Liver (tissue), 7 donors: ENCODE measurements at regions not wholly inside any gene's neighbourhood (a gene's known extent, or its start where the extent isn't known, plus 50 kb on each side); places are given as distances from the start of the nearest gene placed in this dataset.

ENCODE experiments used
- DNase-seq: peaks from one replicate; pipeline ENCODE4 v3.0.0-alpha.2; 2017; ENCODE audit warnings: low spot score
- H3K27ac ChIP-seq, 2 donors: one replicate each; pipeline ENCODE4 v1.7.0; 2013; ENCODE audit warnings: inconsistent platforms in 2 of 2, low read length in 2 of 2, control low read depth in 1 of 2, low read depth in 1 of 2, mild to moderate bottlenecking in 1 of 2
- H3K27me3 ChIP-seq, 4 donors: one replicate each; pipeline versions ENCODE4 v1.6.1 to v1.7.0; 2013; ENCODE audit warnings: low read length in 3 of 4, inconsistent platforms in 1 of 4, mild to moderate bottlenecking in 1 of 4, moderate library complexity in 1 of 4; ENCODE audit not compliant: control insufficient read depth in 4 of 4, insufficient read depth in 4 of 4
- H3K36me3 ChIP-seq, 4 donors: one replicate each; pipeline versions ENCODE4 v1.6.1 to v1.7.0; 2013; ENCODE audit warnings: low read length in 3 of 4, mild to moderate bottlenecking in 3 of 4, low read depth in 1 of 4, moderate library complexity in 1 of 4; ENCODE audit not compliant: control insufficient read depth in 4 of 4, insufficient read depth in 3 of 4
- H3K4me1 ChIP-seq, 4 donors: one replicate each; pipeline versions ENCODE4 v1.6.1 to v1.7.0; 2013; ENCODE audit warnings: low read length in 3 of 4, mild to moderate bottlenecking in 3 of 4, moderate library complexity in 1 of 4; ENCODE audit not compliant: control insufficient read depth in 4 of 4, insufficient read depth in 4 of 4
- H3K4me3 ChIP-seq, 3 donors: one replicate each; pipeline versions ENCODE4 v1.6.1 to v1.7.0; 2013; ENCODE audit warnings: low read length in 3 of 3, control low read depth in 1 of 3, low read depth in 1 of 3, mild to moderate bottlenecking in 1 of 3
- H3K9ac ChIP-seq, 2 donors: one replicate each; pipeline ENCODE4 v1.7.0; 2013; ENCODE audit warnings: low read length in 2 of 2, mild to moderate bottlenecking in 2 of 2, moderate library complexity in 2 of 2, control low read depth in 1 of 2, low read depth in 1 of 2
- H3K9me3 ChIP-seq, 4 donors: one replicate each; pipeline versions ENCODE4 v1.6.1 to v1.7.0; 2013; ENCODE audit warnings: low read length in 3 of 4; ENCODE audit not compliant: control insufficient read depth in 4 of 4
- EGR1 ChIP-seq, 2 donors: IDR thresholded peaks; 2 replicates each; pipeline ENCODE4 v1.6.1; 2016 to 2018; ENCODE audit warnings: antibody characterized with exemption in 2 of 2, low read depth in 2 of 2
- FOXA1 ChIP-seq: IDR thresholded peaks from 2 replicates; pipeline ENCODE4 v1.6.1; 2016; ENCODE audit warnings: antibody characterized with exemption
- FOXA2 ChIP-seq: IDR thresholded peaks from 2 replicates; pipeline ENCODE4 v1.6.1; 2016; ENCODE audit warnings: antibody characterized with exemption
- GABPA ChIP-seq, 2 donors: IDR thresholded peaks in 1 of 2; conservative IDR thresholded peaks in 1 of 2; 2 replicates each; pipeline ENCODE4 v1.6.1; 2016; ENCODE audit warnings: antibody characterized with exemption in 2 of 2, mild to moderate bottlenecking in 1 of 2, moderate library complexity in 1 of 2
- HNF4A ChIP-seq, 2 donors: conservative IDR thresholded peaks; 2 replicates each; pipeline ENCODE4 v1.6.1; 2016; ENCODE audit warnings: antibody characterized with exemption in 2 of 2, mild to moderate bottlenecking in 2 of 2
- HNF4G ChIP-seq: IDR thresholded peaks from 2 replicates; pipeline ENCODE4 v1.6.1; 2016; ENCODE audit warnings: antibody characterized with exemption
- JUND ChIP-seq, 2 donors: IDR thresholded peaks; 2 replicates each; pipeline ENCODE4 v1.6.1; 2016; ENCODE audit warnings: antibody characterized with exemption in 2 of 2
- NR2F2 ChIP-seq: IDR thresholded peaks from 2 replicates; pipeline ENCODE4 v1.6.1; 2016; ENCODE audit warnings: antibody characterized with exemption
- RAD21 ChIP-seq, 2 donors: IDR thresholded peaks; 2 replicates each; pipeline ENCODE4 v1.6.1; 2016; ENCODE audit warnings: antibody characterized with exemption in 2 of 2, mild to moderate bottlenecking in 2 of 2
- RXRA ChIP-seq, 2 donors: IDR thresholded peaks; 2 replicates each; pipeline ENCODE4 v1.6.1; 2017 to 2018; ENCODE audit warnings: antibody characterized with exemption in 2 of 2, mild to moderate bottlenecking in 1 of 2
- SP1 ChIP-seq: IDR thresholded peaks from 2 replicates; pipeline ENCODE4 v1.6.1; 2018; ENCODE audit warnings: antibody characterized with exemption, mild to moderate bottlenecking
- TAF1 ChIP-seq: conservative IDR thresholded peaks from 2 replicates; pipeline ENCODE4 v1.6.1; 2016; ENCODE audit warnings: antibody characterized with exemption, mild to moderate bottlenecking
- TF ChIP-seq, protein P1 (sequence below): IDR thresholded peaks from 2 replicates; pipeline ENCODE4 v1.6.1; 2016; ENCODE audit warnings: antibody characterized with exemption, mild to moderate bottlenecking
- TF ChIP-seq, protein P2 (sequence below): IDR thresholded peaks from 2 replicates; pipeline ENCODE4 v1.6.1; 2016; ENCODE audit warnings: antibody characterized with exemption
- TF ChIP-seq, protein P3 (sequence below): IDR thresholded peaks from 2 replicates; pipeline ENCODE4 v1.6.1; 2016; ENCODE audit warnings: antibody characterized with exemption
- TF ChIP-seq, protein P4 (sequence below): fragments of 150-350 bp; IDR thresholded peaks from 2 replicates; pipeline ENCODE4 v1.5.1; 2017; ENCODE audit warnings: improper control_type of control experiment, low read depth, low read length; ENCODE audit not compliant: missing input control
- TF ChIP-seq, protein P5 (sequence below): IDR thresholded peaks from 2 replicates; pipeline ENCODE4 v1.6.1; 2016; ENCODE audit warnings: antibody characterized with exemption
- donor health status: healthy.
- donor health status: healthy.
- donor health status: healthy.
- donor health status: healthy.

DNA sequence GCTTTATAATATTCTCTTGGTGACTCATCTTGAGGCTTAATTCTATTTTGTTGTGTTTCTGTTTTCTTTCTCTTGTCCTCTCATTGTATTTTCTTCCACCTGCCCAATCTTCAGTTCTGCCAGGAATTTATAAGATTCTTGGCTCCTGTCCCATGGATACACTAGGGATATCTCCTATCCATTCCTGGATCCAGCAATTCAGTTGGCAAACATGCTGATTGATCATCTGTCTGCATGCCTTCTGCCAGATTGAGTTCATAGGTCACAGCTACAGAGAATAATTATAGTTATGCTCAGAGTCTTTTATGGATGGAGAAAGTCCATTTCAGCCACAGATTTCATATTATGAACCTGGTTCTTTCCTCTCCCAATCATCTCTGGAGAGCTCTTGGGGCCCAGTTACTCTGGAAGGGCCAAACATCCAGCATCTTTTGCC lies 140.4 kb upstream of the MAGI2 start:
- no peaks in the 10 kb centered on the region for H3K9me3 ChIP-seq
- TF ChIP-seq, protein P1, sequence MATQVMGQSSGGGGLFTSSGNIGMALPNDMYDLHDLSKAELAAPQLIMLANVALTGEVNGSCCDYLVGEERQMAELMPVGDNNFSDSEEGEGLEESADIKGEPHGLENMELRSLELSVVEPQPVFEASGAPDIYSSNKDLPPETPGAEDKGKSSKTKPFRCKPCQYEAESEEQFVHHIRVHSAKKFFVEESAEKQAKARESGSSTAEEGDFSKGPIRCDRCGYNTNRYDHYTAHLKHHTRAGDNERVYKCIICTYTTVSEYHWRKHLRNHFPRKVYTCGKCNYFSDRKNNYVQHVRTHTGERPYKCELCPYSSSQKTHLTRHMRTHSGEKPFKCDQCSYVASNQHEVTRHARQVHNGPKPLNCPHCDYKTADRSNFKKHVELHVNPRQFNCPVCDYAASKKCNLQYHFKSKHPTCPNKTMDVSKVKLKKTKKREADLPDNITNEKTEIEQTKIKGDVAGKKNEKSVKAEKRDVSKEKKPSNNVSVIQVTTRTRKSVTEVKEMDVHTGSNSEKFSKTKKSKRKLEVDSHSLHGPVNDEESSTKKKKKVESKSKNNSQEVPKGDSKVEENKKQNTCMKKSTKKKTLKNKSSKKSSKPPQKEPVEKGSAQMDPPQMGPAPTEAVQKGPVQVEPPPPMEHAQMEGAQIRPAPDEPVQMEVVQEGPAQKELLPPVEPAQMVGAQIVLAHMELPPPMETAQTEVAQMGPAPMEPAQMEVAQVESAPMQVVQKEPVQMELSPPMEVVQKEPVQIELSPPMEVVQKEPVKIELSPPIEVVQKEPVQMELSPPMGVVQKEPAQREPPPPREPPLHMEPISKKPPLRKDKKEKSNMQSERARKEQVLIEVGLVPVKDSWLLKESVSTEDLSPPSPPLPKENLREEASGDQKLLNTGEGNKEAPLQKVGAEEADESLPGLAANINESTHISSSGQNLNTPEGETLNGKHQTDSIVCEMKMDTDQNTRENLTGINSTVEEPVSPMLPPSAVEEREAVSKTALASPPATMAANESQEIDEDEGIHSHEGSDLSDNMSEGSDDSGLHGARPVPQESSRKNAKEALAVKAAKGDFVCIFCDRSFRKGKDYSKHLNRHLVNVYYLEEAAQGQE = no peak
- TF ChIP-seq EGR1 (IDR thresholded peaks at IDR 0.05; ENCODE audit: low read depth in 2 of 2) (no peak), GABPA (IDR thresholded peaks at IDR 0.05 in 1 of 2, conservative IDR thresholded peaks at IDR 0.05 in 1 of 2) (no peak), FOXA1 (no peak), HNF4A (conservative IDR thresholded peaks at IDR 0.05) (no peak), FOXA2 (no peak), HNF4G (no peak), RXRA (IDR thresholded peaks at IDR 0.05) (no peak)
- TF ChIP-seq, protein P2, sequence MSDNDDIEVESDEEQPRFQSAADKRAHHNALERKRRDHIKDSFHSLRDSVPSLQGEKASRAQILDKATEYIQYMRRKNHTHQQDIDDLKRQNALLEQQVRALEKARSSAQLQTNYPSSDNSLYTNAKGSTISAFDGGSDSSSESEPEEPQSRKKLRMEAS = no peak
- no peak for DNase-seq
- no peaks in the 10 kb centered on the region for H3K36me3 ChIP-seq
- H3K27me3 ChIP-seq = no peaks in the 10 kb centered on the region
- H3K27ac ChIP-seq = no peak overlapping the region
- no peaks in the 10 kb centered on the region for H3K4me1 ChIP-seq
- no peak overlapping the region for H3K9ac ChIP-seq
- no peak overlapping the region for H3K4me3 ChIP-seq

DNA sequence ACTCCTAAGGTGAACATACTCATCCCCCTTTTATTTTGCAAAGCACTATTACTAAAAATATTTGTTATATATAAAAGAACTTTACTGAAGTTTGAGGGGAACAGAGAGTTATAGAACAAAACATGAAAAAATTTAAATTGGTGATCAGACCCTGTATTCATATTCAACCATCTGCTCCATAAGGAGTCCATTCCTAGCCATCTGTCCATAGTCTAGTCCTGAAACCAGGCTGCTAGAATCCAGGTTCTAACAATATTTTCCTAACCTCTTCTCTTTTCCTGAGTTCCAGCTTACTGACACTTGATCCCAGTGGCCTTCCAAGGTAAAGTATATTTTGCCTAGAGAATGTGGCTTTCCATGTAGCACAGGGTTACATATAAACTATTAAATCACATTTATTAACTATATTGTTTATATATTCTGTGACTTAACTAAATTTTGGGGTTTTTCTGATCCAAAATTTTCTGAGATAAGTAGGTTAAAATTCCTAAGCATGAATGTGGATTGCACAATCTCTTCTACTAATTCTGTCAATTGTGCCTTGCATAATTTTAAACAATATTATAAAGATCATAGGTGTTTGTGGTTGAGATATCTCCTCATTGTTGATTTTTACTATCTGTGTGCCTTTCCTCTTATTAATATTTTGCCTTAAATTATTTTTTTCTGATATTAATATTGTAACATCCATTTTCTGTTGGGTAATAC lies 137.6 kb upstream of the MAGI2 start:
- no peaks in the 10 kb centered on the region for H3K4me1 ChIP-seq
- H3K36me3 ChIP-seq = no peaks in the 10 kb centered on the region
- no peak overlapping the region for H3K27ac ChIP-seq
- H3K4me3 ChIP-seq = no peak overlapping the region
- DNase-seq = no peak
- no peaks in the 10 kb centered on the region for H3K9me3 ChIP-seq
- TF ChIP-seq, protein P3, sequence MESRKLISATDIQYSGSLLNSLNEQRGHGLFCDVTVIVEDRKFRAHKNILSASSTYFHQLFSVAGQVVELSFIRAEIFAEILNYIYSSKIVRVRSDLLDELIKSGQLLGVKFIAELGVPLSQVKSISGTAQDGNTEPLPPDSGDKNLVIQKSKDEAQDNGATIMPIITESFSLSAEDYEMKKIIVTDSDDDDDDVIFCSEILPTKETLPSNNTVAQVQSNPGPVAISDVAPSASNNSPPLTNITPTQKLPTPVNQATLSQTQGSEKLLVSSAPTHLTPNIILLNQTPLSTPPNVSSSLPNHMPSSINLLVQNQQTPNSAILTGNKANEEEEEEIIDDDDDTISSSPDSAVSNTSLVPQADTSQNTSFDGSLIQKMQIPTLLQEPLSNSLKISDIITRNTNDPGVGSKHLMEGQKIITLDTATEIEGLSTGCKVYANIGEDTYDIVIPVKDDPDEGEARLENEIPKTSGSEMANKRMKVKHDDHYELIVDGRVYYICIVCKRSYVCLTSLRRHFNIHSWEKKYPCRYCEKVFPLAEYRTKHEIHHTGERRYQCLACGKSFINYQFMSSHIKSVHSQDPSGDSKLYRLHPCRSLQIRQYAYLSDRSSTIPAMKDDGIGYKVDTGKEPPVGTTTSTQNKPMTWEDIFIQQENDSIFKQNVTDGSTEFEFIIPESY = no peak
- TF ChIP-seq, protein P1 = no peak
- TF ChIP-seq, protein P4, sequence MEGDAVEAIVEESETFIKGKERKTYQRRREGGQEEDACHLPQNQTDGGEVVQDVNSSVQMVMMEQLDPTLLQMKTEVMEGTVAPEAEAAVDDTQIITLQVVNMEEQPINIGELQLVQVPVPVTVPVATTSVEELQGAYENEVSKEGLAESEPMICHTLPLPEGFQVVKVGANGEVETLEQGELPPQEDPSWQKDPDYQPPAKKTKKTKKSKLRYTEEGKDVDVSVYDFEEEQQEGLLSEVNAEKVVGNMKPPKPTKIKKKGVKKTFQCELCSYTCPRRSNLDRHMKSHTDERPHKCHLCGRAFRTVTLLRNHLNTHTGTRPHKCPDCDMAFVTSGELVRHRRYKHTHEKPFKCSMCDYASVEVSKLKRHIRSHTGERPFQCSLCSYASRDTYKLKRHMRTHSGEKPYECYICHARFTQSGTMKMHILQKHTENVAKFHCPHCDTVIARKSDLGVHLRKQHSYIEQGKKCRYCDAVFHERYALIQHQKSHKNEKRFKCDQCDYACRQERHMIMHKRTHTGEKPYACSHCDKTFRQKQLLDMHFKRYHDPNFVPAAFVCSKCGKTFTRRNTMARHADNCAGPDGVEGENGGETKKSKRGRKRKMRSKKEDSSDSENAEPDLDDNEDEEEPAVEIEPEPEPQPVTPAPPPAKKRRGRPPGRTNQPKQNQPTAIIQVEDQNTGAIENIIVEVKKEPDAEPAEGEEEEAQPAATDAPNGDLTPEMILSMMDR = no peak
- no peak for TF ChIP-seq HNF4G
- TF ChIP-seq, protein P2 = no peak
- no peak for TF ChIP-seq RAD21 (IDR thresholded peaks at IDR 0.05)
- no peak for TF ChIP-seq EGR1 (IDR thresholded peaks at IDR 0.05; ENCODE audit: low read depth in 2 of 2)
- no peak for TF ChIP-seq RXRA (IDR thresholded peaks at IDR 0.05)
- TF ChIP-seq GABPA (IDR thresholded peaks at IDR 0.05 in 1 of 2, conservative IDR thresholded peaks at IDR 0.05 in 1 of 2) = no peak
- TF ChIP-seq FOXA2 = no peak
- no peak for TF ChIP-seq SP1
- no peak for TF ChIP-seq TAF1
- TF ChIP-seq FOXA1 = no peak
- no peak for TF ChIP-seq JUND (IDR thresholded peaks at IDR 0.05)
- TF ChIP-seq HNF4A (conservative IDR thresholded peaks at IDR 0.05) = no peak
- no peak for TF ChIP-seq NR2F2
- TF ChIP-seq, protein P5, sequence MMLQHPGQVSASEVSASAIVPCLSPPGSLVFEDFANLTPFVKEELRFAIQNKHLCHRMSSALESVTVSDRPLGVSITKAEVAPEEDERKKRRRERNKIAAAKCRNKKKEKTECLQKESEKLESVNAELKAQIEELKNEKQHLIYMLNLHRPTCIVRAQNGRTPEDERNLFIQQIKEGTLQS = no peak
- no peaks in the 10 kb centered on the region for H3K27me3 ChIP-seq
- H3K9ac ChIP-seq = no peak overlapping the region
